ELF-1 (cell line): ENCODE measurements at regions not wholly inside any gene's neighbourhood (a gene's known extent, or its start where the extent isn't known, plus 50 kb on each side); places are given as distances from the start of the nearest gene placed in this dataset.
"Not testable (repeated sequence)": the region's sequence is repeated elsewhere in the genome, so short reads cannot be mapped to it uniquely, and the experiment has no call there.

Experiments used
- DNase-seq: peaks from one replicate; pipeline ENCODE4 v3.0.0-alpha.2; 2016; ENCODE audit warnings: low read depth, low spot score

- no peak for DNase-seq
These were observed 95.6 kb downstream of the RRAGB start for GRCh38 chrX:55813150-55813549.

GRCh38 chrX:55815546-55815945 lies 98.0 kb downstream of the RRAGB start:
- DNase-seq: no peak

DNA sequence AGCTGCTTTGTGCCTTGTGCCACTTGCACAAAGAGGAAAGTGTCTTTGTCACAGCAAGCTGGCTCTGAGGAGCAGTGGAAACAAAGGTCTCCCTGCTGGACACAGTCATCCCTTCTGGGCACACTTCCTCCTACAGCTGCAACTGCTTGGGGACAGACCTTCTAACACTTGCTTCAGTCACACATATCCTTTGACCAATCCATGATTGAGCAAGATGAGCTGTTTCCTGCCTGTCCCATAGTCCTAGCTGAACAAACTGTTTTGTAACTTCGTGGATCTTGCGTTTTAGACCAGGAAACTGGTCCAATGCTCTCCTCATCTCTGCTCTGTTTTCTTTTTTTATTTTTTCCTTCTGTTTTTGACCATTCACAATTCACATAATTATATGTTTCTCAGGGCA lies 98.5 kb downstream of the RRAGB start:
- no peak for DNase-seq

GRCh38 chrX:55818673-55819375 lies 101.3 kb downstream of the RRAGB start:
- peak; percentile 94 for DNase-seq

DNA sequence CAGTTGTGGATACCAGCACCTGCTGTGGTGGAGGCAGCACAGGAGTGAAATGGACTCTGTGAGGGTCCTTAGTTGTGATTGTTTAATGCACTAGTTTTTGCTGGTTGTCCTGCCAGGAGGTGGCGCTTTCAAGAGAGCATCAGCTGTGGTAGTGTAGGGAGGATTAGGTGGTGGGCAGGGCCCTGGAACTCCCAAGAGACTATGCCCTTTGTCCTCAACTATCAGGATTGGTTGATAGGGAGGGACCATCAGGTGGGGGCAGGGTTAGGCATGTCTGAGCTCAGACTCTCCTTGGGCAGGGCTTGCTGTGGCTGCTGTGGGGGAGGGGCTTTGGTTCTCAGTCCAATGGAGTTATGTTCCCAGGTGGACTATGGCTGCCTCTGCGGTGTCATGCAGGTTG lies 121.9 kb downstream of the RRAGB start:
- peak; percentile 44 for DNase-seq

DNA sequence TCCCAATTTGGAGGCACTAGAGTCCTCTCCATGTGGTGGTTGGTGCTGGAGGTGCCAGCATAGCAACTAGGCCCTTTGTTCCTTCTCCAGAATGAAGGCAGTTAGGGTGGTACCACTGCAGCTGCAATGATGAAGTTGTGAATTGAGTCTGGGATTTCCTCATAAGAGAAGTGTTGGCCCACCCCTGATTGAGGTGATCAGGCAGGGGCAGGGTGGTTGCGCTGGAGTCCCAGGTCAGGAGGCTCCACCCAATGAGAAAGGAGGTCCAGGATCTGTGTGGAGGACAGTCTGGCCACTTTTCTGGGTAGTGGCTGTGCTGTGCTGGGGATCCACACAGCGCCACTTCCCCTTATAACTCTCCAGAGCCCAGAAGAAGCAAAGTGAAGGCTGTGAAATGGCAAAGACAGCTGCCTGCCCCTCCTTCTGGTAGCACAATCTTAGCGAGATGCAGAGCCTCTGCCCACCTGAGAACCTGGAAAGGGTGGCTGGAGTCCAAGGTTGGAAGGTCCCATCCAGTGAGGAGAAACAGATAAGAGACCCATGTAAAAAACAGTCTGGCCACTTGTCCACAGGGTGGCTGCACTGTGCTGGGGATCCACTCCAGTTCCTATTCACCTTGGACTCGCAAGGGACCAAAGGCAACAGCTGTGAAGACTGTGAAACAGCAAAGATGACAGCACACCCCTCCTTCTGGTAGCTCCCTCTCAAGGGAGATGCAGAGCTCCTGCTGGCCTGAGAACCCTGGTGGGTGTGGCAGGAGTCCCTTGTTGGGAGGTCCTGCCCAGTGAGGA lies 124.6 kb downstream of the RRAGB start:
- DNase-seq: peak; percentile 12

GRCh38 chrX:55866779-55867178 lies 149.2 kb downstream of the RRAGB start:
- DNase-seq: not testable (repeated sequence)

- no peak for DNase-seq
These were observed 149.7 kb downstream of the RRAGB start for GRCh38 chrX:55867181-55867651.

DNA sequence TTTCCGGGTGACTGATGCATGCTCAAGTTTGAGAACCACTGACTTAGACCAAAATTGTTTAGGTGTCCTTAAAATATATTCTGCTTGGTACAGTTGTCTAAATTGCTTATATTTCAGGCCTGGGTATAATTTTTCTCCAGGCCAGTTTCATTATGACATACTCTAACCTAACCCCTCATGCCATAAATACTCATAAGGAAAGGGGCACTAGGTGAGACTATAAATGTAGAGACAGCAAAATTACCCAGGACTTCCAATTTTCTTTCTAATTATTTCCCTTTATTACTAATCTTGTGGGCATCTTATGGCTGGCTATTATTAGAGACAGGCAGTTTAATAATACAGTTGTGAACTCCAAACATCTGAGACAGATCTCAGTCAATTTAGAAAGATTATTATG lies 150.2 kb downstream of the RRAGB start:
- DNase-seq: no peak

GRCh38 chrX:55874807-55875206 lies 157.3 kb downstream of the RRAGB start:
- no peak for DNase-seq

DNA sequence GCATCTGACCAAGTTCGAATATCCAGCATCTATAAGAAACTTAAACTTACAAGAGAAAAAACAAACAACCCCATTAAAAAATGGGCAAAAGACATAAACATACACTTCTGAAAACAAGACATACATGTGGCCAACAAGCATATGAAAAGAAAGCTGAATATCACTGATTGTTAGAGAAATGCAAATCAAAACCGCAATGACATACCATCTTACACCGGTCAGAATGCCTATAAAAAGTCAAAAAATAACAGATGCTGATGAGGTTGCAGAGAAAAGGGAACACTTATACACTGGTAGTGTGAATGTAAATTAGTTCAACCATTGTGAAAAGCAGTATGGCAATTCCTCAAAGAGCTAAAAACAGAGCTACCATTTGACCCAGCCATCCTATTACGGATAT lies 166.0 kb downstream of the RRAGB start:
- DNase-seq: not testable (repeated sequence)

GRCh38 chrX:55907968-55908607 lies 190.5 kb downstream of the RRAGB start:
- DNase-seq: peak; percentile 97

DNA sequence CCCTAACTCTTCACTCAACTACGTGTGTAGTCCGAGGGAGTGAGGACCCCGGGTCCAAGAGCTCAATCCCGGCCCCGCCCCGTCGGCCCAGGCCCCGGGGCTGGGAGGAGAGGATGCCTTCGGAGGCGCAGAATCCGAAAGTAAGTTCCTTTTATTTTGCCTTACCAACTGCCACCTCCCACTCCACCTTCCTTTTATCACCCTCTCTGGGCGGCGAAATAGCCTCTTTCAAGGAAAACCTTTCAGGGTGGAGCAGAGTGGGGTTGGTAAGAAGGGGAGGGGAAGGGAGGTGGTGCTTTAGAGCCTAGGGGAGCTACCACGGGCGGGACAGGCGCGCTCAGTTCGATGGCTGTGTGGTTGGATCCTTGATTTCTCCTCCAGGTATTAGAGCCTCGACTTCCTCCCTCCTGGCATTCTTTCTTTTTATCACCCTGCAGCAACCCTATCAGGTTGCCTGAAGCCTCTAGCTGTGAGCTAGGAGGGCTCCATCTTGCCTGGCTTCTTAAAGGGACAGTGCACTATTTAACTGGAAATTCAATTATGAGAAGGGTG lies 191.2 kb downstream of the RRAGB start:
- DNase-seq: peak; percentile 79

GRCh38 chrX:55919367-55920221 lies 202.0 kb downstream of the RRAGB start:
- DNase-seq: peak; percentile 44

DNA sequence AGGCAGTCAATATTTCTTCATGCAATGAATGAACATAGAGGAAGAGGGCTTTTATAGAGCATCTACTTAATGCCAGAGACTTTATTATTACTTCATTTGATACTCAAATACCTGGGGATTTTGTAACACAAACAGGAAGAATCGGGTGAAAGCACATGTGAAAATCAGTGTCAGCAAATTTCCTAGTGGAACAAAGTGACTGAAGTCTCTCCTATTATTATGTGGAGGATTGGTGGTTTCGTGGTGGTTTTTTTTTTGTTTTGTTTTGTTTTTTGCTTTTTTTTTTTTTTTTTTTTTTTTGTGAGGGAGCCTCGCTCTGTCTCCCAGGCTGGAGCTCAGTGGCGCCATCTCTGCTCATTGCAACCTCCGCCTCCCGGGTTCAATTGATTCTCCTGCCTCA lies 207.0 kb downstream of the RRAGB start:
- peak; percentile 41 for DNase-seq

DNA sequence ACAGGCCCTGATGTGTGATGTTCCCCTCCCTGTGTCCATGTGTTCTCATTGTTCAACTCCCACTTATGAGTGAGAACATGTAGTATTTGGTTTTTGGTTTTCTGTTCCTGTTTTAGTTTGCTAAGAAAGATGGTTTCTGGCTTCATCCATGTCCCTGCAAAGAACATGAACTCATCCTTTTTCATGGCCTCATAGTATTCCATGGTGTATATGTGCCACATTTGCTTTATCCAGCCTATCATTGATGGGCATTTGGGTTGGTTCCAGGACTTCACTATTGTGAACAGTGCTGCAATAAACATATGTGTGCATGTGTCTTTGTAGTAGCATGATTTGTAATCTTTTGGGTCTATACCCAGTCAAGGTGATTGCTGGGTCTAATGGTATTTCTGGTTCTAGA lies 211.0 kb downstream of the RRAGB start:
- DNase-seq: not testable (repeated sequence)
